PC-9 (cell line): ENCODE measurements at regions not wholly inside any gene's neighbourhood (a gene's known extent, or its start where the extent isn't known, plus 50 kb on each side); places are given as distances from the start of the nearest gene placed in this dataset.

Source experiments
- CTCF ChIP-seq: fragments of 200-600 bp; sonication (generic); conservative IDR thresholded peaks from 2 replicates; pipeline ENCODE4 v1.6.1; 2017; ENCODE audit warnings: mixed run types, antibody characterized with exemption, mild to moderate bottlenecking, moderate library complexity
- EZH2 ChIP-seq: fragments of 200-600 bp; sonication (generic); IDR thresholded peaks from 2 replicates; pipeline ENCODE4 v1.8.0; 2017; ENCODE audit warnings: antibody characterized with exemption, low read depth

DNA sequence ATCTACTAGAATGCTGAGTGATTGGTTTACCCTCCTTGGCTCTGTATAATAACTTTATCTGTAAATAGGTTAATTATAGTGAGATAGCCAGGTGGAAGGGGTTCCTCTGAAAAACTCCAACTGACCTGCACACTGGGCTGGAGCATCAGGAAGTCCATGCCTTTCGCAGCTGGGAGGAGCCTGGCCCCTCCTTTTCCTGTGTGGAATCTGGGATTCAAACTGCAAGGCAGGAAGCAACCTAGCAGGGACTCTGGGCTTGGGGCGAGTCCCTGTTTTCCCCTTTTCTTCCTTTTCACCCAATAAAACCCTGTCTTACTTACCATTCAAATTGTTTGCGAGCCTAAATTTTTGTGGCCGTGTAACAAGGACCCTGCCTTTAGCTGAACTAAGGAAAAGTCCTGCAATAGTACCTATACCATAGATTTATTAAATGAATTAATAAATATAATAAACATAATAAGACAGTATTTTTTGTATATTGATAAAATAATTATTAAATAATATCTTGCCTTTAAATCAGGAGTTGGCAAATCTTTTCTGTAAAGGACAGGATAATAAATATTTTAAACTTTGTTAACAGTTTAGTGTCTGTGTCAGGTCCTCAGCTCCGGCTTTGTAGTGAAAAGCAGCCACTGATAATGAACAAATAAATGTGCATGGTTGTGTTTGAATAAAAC lies 406.2 kb upstream of the MMS22L start:
- TF ChIP-seq CTCF (no peak), EZH2 (no peak)
